HepG2 (cell line): ENCODE measurements at regions not wholly inside any gene's neighbourhood (a gene's known extent, or its start where the extent isn't known, plus 50 kb on each side); places are given as distances from the start of the nearest gene placed in this dataset.

Experiments
- ATAC-seq: fragments of 200-7000 bp; cut with Tn5 transposase; 3 replicates; pipeline ENCODE4 v1.9.1; 2020; ENCODE audit warnings: mild to moderate bottlenecking, moderate library complexity
- BruUV-seq: library from RNA; stranded (reverse); fragments of 400-500 nt; replicated peaks from 2 replicates; lab custom pipeline; 2021; lab: Mats Ljungman, UMichigan
- CTCF ChIA-PET: fragments of 300-600 bp; formaldehyde crosslinking; extraction: SDS; loops from one replicate; lab custom pipeline; 2021; ENCODE audit warnings: low total read pairs, inconsistent platforms, low intra/inter-chr PET ratio; lab: Yijun Ruan, JAX
- POLR2A ChIA-PET: fragments of 350-600 bp; sonication (Branson Sonifier 250); formaldehyde crosslinking; loops from one replicate; lab custom pipeline; 2020; ENCODE audit warnings: antibody characterized with exemption, inconsistent platforms; lab: Yijun Ruan, JAX
- DNase-seq: peaks from one replicate; pipeline ENCODE4 v3.0.0-alpha.2; 2015; ENCODE audit warnings: low spot score
- FAIRE-seq: peaks from 3 replicates; lab custom pipeline; 2011; peaks lifted over from hg19 to GRCh38; lab: Jason Lieb, UNC
- H2AFZ ChIP-seq: one replicate; pipeline ENCODE4 v1.6.1; 2011; ENCODE audit warnings: low read length, inconsistent platforms
- H3K27ac ChIP-seq: fragments of 300-600 bp; 3 replicates; pipeline ENCODE4 v1.8.0; 2011; ENCODE audit warnings: mixed run types, mild to moderate bottlenecking, mixed read lengths, low read length, inconsistent platforms; ENCODE audit not compliant: insufficient read depth; ENCODE audit errors: extremely low read length
- H3K27me3 ChIP-seq, 2 experiments: fragments of 200-600 bp in 1 of 2; 2 replicates in 1 of 2; 3 replicates in 1 of 2; pipeline versions ENCODE4 v1.6.0 to v1.8.0; 2011; ENCODE audit warnings: low read length in 2 of 2, mild to moderate bottlenecking in 2 of 2, moderate library complexity in 2 of 2, inconsistent platforms in 1 of 2; ENCODE audit not compliant: insufficient read depth in 2 of 2, control insufficient read depth in 1 of 2
- H3K36me3 ChIP-seq, 2 experiments: fragments of 200-600 bp in 1 of 2; replicated peaks in 1 of 2; 2 replicates in 1 of 2; 3 replicates in 1 of 2; pipeline versions ENCODE4 v1.5.1 to v1.8.0; 2011; ENCODE audit warnings: low read length in 2 of 2, inconsistent platforms in 1 of 2; ENCODE audit not compliant: insufficient read depth in 2 of 2, control insufficient read depth in 1 of 2
- H3K4me1 ChIP-seq: 2 replicates; pipeline ENCODE4 v1.5.1; 2012; ENCODE audit warnings: low read length, inconsistent platforms; ENCODE audit not compliant: insufficient read depth
- H3K4me2 ChIP-seq: 2 replicates; pipeline ENCODE4 v1.6.0; 2011; ENCODE audit warnings: low read depth, low read length, inconsistent platforms
- H3K4me3 ChIP-seq, 3 experiments: fragments of 200-600 bp in 1 of 3; sonication (generic), shearing (Covaris generic) in 1 of 3; replicated peaks in 1 of 3; 2 replicates each; pipeline ENCODE4 v1.5.1; 2011 to 2016; ENCODE audit warnings: low read length in 3 of 3, inconsistent platforms in 2 of 3, low read depth in 2 of 3, mild to moderate bottlenecking in 2 of 3, control low read depth in 1 of 3, mixed read lengths in 1 of 3; ENCODE audit not compliant: insufficient read depth in 1 of 3
- H3K79me2 ChIP-seq: one replicate; pipeline ENCODE4 v1.6.1; 2011; ENCODE audit warnings: low read length, inconsistent platforms; ENCODE audit not compliant: insufficient read depth
- H3K9ac ChIP-seq: 2 replicates; pipeline ENCODE4 v1.6.0; 2011; ENCODE audit warnings: mild to moderate bottlenecking, low read depth, low read length, inconsistent platforms; ENCODE audit not compliant: insufficient read depth
- H3K9me3 ChIP-seq: 2 replicates; pipeline ENCODE4 v1.5.1; 2012; ENCODE audit warnings: mild to moderate bottlenecking, low read length
- H4K20me1 ChIP-seq: 2 replicates; pipeline ENCODE4 v1.6.0; 2011; ENCODE audit warnings: inconsistent platforms, mild to moderate bottlenecking, low read length, moderate library complexity; ENCODE audit not compliant: insufficient read depth
- CENPX ChIP-seq: sonication (generic); formaldehyde crosslinking; IDR thresholded peaks from 2 replicates; pipeline ENCODE4 v1.9.0; 2021; ENCODE audit warnings: mild to moderate bottlenecking, missing genetic modification reagents, moderate library complexity
- FIP1L1 ChIP-seq: fragments of 200-400 bp; formaldehyde crosslinking; IDR thresholded peaks from 2 replicates; pipeline ENCODE4 v1.6.1; 2018; ENCODE audit warnings: low read depth, mild to moderate bottlenecking, low read length, moderate library complexity, borderline replicate concordance; ENCODE audit not compliant: insufficient read depth
- FOSL2 ChIP-seq: sonication (generic); formaldehyde crosslinking; IDR thresholded peaks from 2 replicates; pipeline ENCODE4 v1.4.0; 2020; ENCODE audit warnings: missing genetic modification reagents
- JDP2 ChIP-seq: sonication (generic); formaldehyde crosslinking; IDR thresholded peaks from 2 replicates; pipeline ENCODE4 v1.8.1; 2022; ENCODE audit warnings: missing genetic modification reagents, borderline replicate concordance
- JUN ChIP-seq: sonication (generic); formaldehyde crosslinking; IDR thresholded peaks from 2 replicates; pipeline ENCODE4 v1.4.0; 2020; ENCODE audit warnings: mild to moderate bottlenecking, missing genetic modification reagents
- NFKBIZ ChIP-seq: IDR thresholded peaks from 2 replicates; pipeline ENCODE4 v1.6.1; 2018; ENCODE audit warnings: missing genetic modification reagents, missing compliant biosample characterization
- PRPF4 ChIP-seq: fragments of 200-400 bp; formaldehyde crosslinking; IDR thresholded peaks from 2 replicates; pipeline ENCODE4 v1.6.1; 2016; ENCODE audit warnings: low read length, low read depth; ENCODE audit not compliant: poor library complexity, severe bottlenecking
- SETDB1 ChIP-seq: sonication (generic); formaldehyde crosslinking; IDR thresholded peaks from 2 replicates; pipeline ENCODE4 v1.5.1; 2020; ENCODE audit warnings: missing genetic modification reagents, mild to moderate bottlenecking, borderline replicate concordance
- SRSF1 ChIP-seq: fragments of 200-400 bp; formaldehyde crosslinking; optimal IDR thresholded peaks from 2 replicates; pipeline ENCODE3; 2017; ENCODE audit warnings: mild to moderate bottlenecking, low read depth, low read length, moderate library complexity
- TAF1 ChIP-seq: sonication (generic); formaldehyde crosslinking; IDR thresholded peaks from 2 replicates; pipeline ENCODE4 v1.4.0; 2020; ENCODE audit warnings: missing genetic modification reagents
- ZBTB3 ChIP-seq: sonication (generic); formaldehyde crosslinking; IDR thresholded peaks from 2 replicates; pipeline ENCODE4 v1.4.0; 2020; ENCODE audit warnings: low read depth, mild to moderate bottlenecking, moderate library complexity, missing genetic modification reagents, borderline replicate concordance
- ZNF3 ChIP-seq: IDR thresholded peaks from 2 replicates; pipeline ENCODE4 v1.7.0; 2017; ENCODE audit warnings: inconsistent platforms
- ZNF616 ChIP-seq: sonication (generic); formaldehyde crosslinking; IDR thresholded peaks from 2 replicates; pipeline ENCODE4 v1.5.0; 2020; ENCODE audit warnings: low read depth, mild to moderate bottlenecking, missing genetic modification reagents
- ZNF773 ChIP-seq: sonication (generic); formaldehyde crosslinking; IDR thresholded peaks from 2 replicates; pipeline ENCODE4 v1.4.0; 2020; ENCODE audit warnings: missing genetic modification reagents, borderline replicate concordance
- WGBS: methylation state at CpG from one replicate; pipeline ENCODE4 v1.1.6; 2017; ENCODE audit warnings: low lambda C conversion rate; 5-methylcytosine and 5-hydroxymethylcytosine counted together
- in situ Hi-C: cut with HindIII; loops from 2 replicates; pipeline ENCODE4 v1.10.0; 2017; ENCODE audit warnings: low pct_unique_long_range_greater_than_20kb; ENCODE audit not compliant: extremely low pct_ligation_motif_present
- intact Hi-C: fragments of 100-400 bp; cut with micrococcal nuclease; formaldehyde crosslinking; loops from one replicate; pipeline ENCODE4 v1.10.0; 2022; ENCODE audit not compliant: unreplicated experiment

GRCh38 chr5:174396541-174396940, 327.8 kb upstream of the MSX2 start:
- TF ChIP-seq ZNF773 (CRISPR knock-in tag) (no peak), FOSL2 (no peak), SRSF1 (no peak), CENPX (CRISPR knock-in tag) (no peak), ZNF616 (no peak), ZNF3 (no peak), FIP1L1 (no peak), JDP2 (CRISPR knock-in tag) (no peak), JUN (no peak), PRPF4 (no peak), ZBTB3 (CRISPR knock-in tag) (no peak), SETDB1 (CRISPR knock-in tag) (no peak), TAF1 (CRISPR knock-in tag) (no peak), NFKBIZ (CRISPR knock-in tag) (no peak)
- DNase-seq (no peak), ATAC-seq (no peak), FAIRE-seq (no peak)
- 29% methylated on average over 4 of the region's 4 CpGs for WGBS
- Histone ChIP-seq H4K20me1 (no peaks in the 10 kb centered on the region), H3K9ac (no peak overlapping the region), H3K4me2 (no peak overlapping the region), H3K4me3 (no peak overlapping the region), H3K27ac (no peak overlapping the region), H3K79me2 (no peaks in the 10 kb centered on the region), H2AFZ (no peak overlapping the region), H3K9me3 (no peaks in the 10 kb centered on the region), H3K4me1 (no peaks in the 10 kb centered on the region), H3K27me3 (no peaks in the 10 kb centered on the region; a peak in 1 of 5 replicates), H3K36me3 (no peaks in the 10 kb centered on the region)
- in situ Hi-C loops, result no loop called here
- ChIA-PET CTCF (no interaction called here), POLR2A (no interaction called here)
- BruUV-seq, result no TSS peak
- intact Hi-C loops, result no loop called here
